ENCODE measurements at regions not wholly inside any gene's neighbourhood (a gene's known extent, or its start where the extent isn't known, plus 50 kb on each side); places are given as distances from the start of the nearest gene placed in this dataset.

- no peak for DNase-seq (ENCODE audit: low read depth, low spot score)
- no peaks in the 10 kb centered on the region for H3K27me3 ChIP-seq (ENCODE audit: insufficient read depth, low read length)
- no peak overlapping the region for H3K9ac ChIP-seq (ENCODE audit: low read length)
- no peak overlapping the region for H3K4me3 ChIP-seq (replicated peaks in 1 of 2; ENCODE audit: low read depth in 1 of 2, low read length in 2 of 2)
- no peak overlapping the region for H3K4me2 ChIP-seq (ENCODE audit: low read length)
- H3K9me3 ChIP-seq (ENCODE audit: control insufficient read depth in 1 of 2, insufficient read depth in 1 of 2, low read depth in 1 of 2, low read length in 2 of 2) = no peaks in the 10 kb centered on the region
- ATAC-seq = no peak
- ChIA-PET CTCF (interaction anchor here (1.8 kb wide), 1 partner anchor 21 kb away, joined by 5 read pairs; no protein-coding TSS in a partner anchor), POLR2A (no interaction called here), RAD21 (ENCODE audit: low non-redundant PET in 1 of 2, low total read pairs in 2 of 2, uncharacterized antibody in 2 of 2, unreplicated experiment in 2 of 2) (no interaction called here)
- H4K20me1 ChIP-seq (ENCODE audit: insufficient read depth) = no peaks in the 10 kb centered on the region
- H3K4me1 ChIP-seq (ENCODE audit: control insufficient read depth in 1 of 2, insufficient read depth in 2 of 2, low read length in 2 of 2) = peaks cover 10 to 17% of the 10 kb centered on the region in 2 experiments; a peak in 3 of 4 replicates
- no peaks in the 10 kb centered on the region for H3K9me2 ChIP-seq (ENCODE audit: insufficient read depth)
- TF ChIP-seq REST (IDR thresholded peaks at IDR 0.05; ENCODE audit: low read depth) (no peak), POLR2AphosphoS5 (IDR thresholded peaks at IDR 0.05; ENCODE audit: low read depth, low read length) (no peak)
- H2AFZ ChIP-seq (ENCODE audit: low read depth, low read length, poor library complexity, severe bottlenecking) = no peak overlapping the region
- no peak overlapping the region for H3K27ac ChIP-seq (ENCODE audit: low read depth, low read length)
- intact Hi-C loops (cut with micrococcal nuclease) = no loop called here
- BruUV-seq (replicated peaks) = no TSS peak
- H3K36me3 ChIP-seq (ENCODE audit: control insufficient read depth in 1 of 2, insufficient read depth in 2 of 2, low read length in 2 of 2) = no peaks in the 10 kb centered on the region
- no peaks in the 10 kb centered on the region for H3K79me2 ChIP-seq (ENCODE audit: insufficient read depth, low read length)
Observed at GRCh38 chr14:51562816-51563215, 88.9 kb upstream of the FRMD6 start.

- ChIA-PET CTCF (interaction anchor here (1.8 kb wide), 1 partner anchor 20 kb away, joined by 5 read pairs; no protein-coding TSS in a partner anchor), RAD21 (ENCODE audit: low non-redundant PET in 1 of 2, low total read pairs in 2 of 2, uncharacterized antibody in 2 of 2, unreplicated experiment in 2 of 2) (no interaction called here), POLR2A (no interaction called here)
- intact Hi-C loops (cut with micrococcal nuclease) = no loop called here
- Histone ChIP-seq H3K9me2 (ENCODE audit: insufficient read depth) (no peaks in the 10 kb centered on the region), H3K4me2 (ENCODE audit: low read length) (no peak overlapping the region), H3K4me1 (ENCODE audit: control insufficient read depth in 1 of 2, insufficient read depth in 2 of 2, low read length in 2 of 2) (peaks cover 10 to 17% of the 10 kb centered on the region in 2 experiments; a peak in 3 of 4 replicates), H3K27ac (ENCODE audit: low read depth, low read length) (no peak overlapping the region), H3K79me2 (ENCODE audit: insufficient read depth, low read length) (no peaks in the 10 kb centered on the region), H3K27me3 (ENCODE audit: insufficient read depth, low read length) (no peaks in the 10 kb centered on the region), H3K9me3 (ENCODE audit: control insufficient read depth in 1 of 2, insufficient read depth in 1 of 2, low read depth in 1 of 2, low read length in 2 of 2) (no peaks in the 10 kb centered on the region), H4K20me1 (ENCODE audit: insufficient read depth) (no peaks in the 10 kb centered on the region), H3K4me3 (replicated peaks in 1 of 2; ENCODE audit: low read depth in 1 of 2, low read length in 2 of 2) (no peak overlapping the region), H3K9ac (ENCODE audit: low read length) (no peak overlapping the region), H2AFZ (ENCODE audit: low read depth, low read length, poor library complexity, severe bottlenecking) (no peak overlapping the region), H3K36me3 (ENCODE audit: control insufficient read depth in 1 of 2, insufficient read depth in 2 of 2, low read length in 2 of 2) (no peaks in the 10 kb centered on the region)
- TF ChIP-seq EGR1 (IDR thresholded peaks at IDR 0.05; ENCODE audit: low read depth) = no peak
- TF ChIP-seq CBX3 (IDR thresholded peaks at IDR 0.05; ENCODE audit: low read depth) = no peak
- no peak for TF ChIP-seq POLR2A (IDR thresholded peaks at IDR 0.05; ENCODE audit: borderline replicate concordance, extremely low read depth, insufficient read depth, insufficient read length)
- TF ChIP-seq EZH2 (IDR thresholded peaks at IDR 0.05) = no peak
- DNase-seq (ENCODE audit: low read depth, low spot score) (no peak), ATAC-seq (no peak)
- no TSS peak for BruUV-seq (replicated peaks)
Observed at GRCh38 chr14:51563560-51563959, 88.2 kb upstream of the FRMD6 start.
